ENCODE measurements at regions not wholly inside any gene's neighbourhood (a gene's known extent, or its start where the extent isn't known, plus 50 kb on each side); places are given as distances from the start of the nearest gene placed in this dataset.
A peak's percentile ranks its signal among the peaks of the same experiment; 100 is the strongest.

DNA sequence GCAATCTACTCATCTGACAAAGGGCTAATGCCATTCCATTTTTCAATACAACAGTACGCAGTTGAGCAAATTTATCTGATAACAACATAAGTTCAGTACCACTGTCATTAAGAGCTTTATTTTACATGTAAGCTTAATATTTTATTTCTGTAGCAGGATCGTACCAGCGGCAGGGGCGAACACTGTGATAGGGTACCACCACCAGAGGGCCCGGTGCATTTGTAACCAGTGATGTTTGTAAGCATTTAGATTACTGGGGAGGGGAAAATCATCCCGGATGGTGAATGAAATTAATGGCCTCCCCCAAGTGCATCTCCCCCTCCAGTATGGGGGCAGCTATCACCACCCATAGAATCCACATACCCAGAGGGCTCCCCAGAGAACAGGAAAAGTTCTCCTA is 179.0 kb downstream of the ADGRA3 start:
- DNase-seq (ENCODE audit: low read depth), result no peak
- TF ChIP-seq, protein P1, sequence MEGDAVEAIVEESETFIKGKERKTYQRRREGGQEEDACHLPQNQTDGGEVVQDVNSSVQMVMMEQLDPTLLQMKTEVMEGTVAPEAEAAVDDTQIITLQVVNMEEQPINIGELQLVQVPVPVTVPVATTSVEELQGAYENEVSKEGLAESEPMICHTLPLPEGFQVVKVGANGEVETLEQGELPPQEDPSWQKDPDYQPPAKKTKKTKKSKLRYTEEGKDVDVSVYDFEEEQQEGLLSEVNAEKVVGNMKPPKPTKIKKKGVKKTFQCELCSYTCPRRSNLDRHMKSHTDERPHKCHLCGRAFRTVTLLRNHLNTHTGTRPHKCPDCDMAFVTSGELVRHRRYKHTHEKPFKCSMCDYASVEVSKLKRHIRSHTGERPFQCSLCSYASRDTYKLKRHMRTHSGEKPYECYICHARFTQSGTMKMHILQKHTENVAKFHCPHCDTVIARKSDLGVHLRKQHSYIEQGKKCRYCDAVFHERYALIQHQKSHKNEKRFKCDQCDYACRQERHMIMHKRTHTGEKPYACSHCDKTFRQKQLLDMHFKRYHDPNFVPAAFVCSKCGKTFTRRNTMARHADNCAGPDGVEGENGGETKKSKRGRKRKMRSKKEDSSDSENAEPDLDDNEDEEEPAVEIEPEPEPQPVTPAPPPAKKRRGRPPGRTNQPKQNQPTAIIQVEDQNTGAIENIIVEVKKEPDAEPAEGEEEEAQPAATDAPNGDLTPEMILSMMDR (conservative IDR thresholded peaks at IDR 0.05; ENCODE audit: control insufficient read depth, insufficient read depth, low read depth, low read length), result no peak

DNA sequence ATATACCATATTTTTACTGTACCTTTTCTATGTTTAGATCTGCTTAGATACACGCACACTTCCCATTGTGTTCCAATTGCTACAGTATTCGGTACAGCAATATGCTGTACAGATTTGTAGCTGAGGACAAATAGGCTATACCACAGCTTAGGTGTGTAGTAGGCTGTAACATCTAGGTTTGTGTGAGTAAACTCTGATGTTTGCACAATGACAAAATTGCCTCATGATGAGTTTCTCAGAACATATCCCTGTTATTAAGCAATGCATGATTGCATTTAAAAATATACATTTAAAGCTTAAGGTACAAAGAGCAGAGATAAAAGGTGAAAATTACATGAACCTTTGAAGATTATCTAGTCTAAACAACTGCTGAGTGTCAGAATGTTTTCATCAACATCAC is 181.7 kb downstream of the ADGRA3 start:
- DNase-seq (ENCODE audit: low read depth), result no peak
- no peak overlapping the region for H3K4me3 ChIP-seq (ENCODE audit: control insufficient read depth, low read depth, low read length)
- TF ChIP-seq, protein P1 (conservative IDR thresholded peaks at IDR 0.05; ENCODE audit: control insufficient read depth, insufficient read depth, low read depth, low read length), result no peak

More for the DNA sequence above, 179.0 kb downstream of the ADGRA3 start:
- no peak overlapping the region for H3K4me3 ChIP-seq (ENCODE audit: control insufficient read depth, low read depth, low read length)

DNA sequence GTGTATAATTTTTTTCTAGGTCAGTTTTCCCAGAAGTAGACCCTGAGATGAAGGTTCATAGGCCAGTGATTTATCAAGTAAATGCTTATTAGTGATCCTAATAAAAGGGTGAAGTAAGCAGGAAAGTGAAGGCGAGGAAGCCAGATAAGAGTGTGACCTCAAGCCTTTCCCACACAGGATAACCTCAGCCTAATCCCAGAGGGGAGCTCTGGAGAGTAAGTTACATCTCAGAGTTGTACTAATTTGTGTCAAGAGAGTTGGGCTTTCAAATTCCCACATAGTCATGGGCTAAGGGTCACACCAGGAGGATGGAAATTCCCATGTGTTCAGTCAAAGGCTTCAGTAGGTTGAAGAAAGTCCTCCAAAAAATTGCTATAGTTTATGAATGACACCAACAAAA is 191.4 kb downstream of the ADGRA3 start:
- TF ChIP-seq, protein P1 (conservative IDR thresholded peaks at IDR 0.05; ENCODE audit: control insufficient read depth, insufficient read depth, low read depth, low read length), result no peak
- DNase-seq (ENCODE audit: low read depth), result peak; percentile 1
- no peak overlapping the region for H3K4me3 ChIP-seq (ENCODE audit: control insufficient read depth, low read depth, low read length)

DNA sequence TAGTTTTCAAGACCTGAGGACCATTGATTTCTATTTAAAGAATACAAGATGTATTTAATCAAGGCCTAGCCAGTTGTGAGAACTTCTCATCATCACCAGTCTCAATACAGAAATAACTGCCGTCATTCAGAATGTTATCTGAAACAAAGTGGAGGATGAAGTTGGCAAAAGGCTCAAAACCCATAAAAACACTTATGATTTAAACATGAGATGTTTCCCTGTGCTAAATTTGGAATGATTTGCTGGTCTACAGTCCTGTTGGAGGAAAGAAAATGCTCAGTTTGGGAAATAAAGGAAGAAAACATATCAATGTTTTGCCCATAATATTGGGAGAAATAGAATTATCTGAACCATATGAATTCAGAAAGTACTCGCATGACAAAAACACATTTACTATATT is 192.2 kb downstream of the ADGRA3 start:
- no peak overlapping the region for H3K4me3 ChIP-seq (ENCODE audit: control insufficient read depth, low read depth, low read length)
- TF ChIP-seq, protein P1 (conservative IDR thresholded peaks at IDR 0.05; ENCODE audit: control insufficient read depth, insufficient read depth, low read depth, low read length), result no peak
- no peak for DNase-seq (ENCODE audit: low read depth)

DNA sequence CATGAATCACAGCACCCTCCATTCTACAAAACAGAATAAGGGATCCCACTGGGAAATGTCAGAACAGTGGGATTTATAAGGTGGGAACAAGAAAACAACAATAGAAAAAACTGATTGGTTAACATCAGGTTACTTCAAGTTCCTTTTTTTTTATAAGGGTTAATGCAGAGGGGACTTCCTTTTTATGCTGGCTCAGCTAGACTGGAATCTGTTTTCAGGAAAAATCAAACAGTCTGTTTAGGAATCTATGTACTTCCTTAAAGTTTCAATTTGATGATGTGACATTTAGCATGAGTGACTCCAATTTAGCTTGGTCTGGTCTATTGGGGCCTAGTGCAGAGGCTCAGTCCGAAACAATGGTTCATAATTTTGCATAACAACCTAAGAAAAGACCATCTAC is 192.9 kb downstream of the ADGRA3 start:
- DNase-seq (ENCODE audit: low read depth), result no peak
- H3K4me3 ChIP-seq (ENCODE audit: control insufficient read depth, low read depth, low read length), result no peak overlapping the region
- TF ChIP-seq, protein P1 (conservative IDR thresholded peaks at IDR 0.05; ENCODE audit: control insufficient read depth, insufficient read depth, low read depth, low read length), result no peak

DNA sequence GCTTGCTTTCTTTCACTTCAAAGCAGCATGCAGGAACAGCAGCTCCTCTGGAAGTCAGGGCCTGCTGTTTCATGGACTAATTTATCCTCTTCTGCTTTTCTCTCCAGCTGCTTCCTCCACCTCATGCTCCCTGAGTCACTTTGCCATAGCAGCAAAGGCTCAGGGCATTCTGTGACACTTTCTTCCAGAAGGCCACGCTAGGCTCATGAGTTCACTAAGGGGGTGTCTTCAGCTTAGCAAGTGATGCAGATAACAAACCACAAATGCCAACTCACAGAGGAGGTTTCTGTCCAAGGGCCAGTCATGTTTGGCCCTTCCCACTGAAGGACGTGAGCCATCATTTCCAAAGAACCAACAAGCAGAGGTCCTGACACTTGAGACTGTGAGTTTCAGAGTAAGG is 200.2 kb downstream of the ADGRA3 start:
- no peak overlapping the region for H3K4me3 ChIP-seq (ENCODE audit: control insufficient read depth, low read depth, low read length)
- TF ChIP-seq, protein P1 (conservative IDR thresholded peaks at IDR 0.05; ENCODE audit: control insufficient read depth, insufficient read depth, low read depth, low read length), result no peak
- DNase-seq (ENCODE audit: low read depth), result peak; percentile 24

DNA sequence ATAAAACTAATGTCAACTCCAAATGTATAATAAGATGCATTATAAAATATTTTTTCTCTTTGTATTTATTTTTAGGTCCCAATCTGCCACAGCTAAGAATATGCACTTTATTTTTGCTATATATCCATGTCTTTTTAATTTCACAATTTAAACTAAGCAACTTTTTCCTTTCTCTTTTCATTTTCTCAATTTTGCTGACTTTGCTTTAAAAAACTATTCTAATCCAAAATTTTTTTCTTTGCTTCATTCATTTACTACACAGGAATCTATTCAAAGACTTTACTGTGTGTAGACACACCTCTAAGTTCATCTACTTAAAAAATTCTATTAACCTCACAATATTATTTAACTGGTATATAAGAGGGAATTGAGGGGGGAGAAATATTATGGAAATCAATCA is 201.9 kb downstream of the ADGRA3 start:
- TF ChIP-seq, protein P1 (conservative IDR thresholded peaks at IDR 0.05; ENCODE audit: control insufficient read depth, insufficient read depth, low read depth, low read length), result no peak
- H3K4me3 ChIP-seq (ENCODE audit: control insufficient read depth, low read depth, low read length), result no peak overlapping the region
- no peak for DNase-seq (ENCODE audit: low read depth)
